ENCODE measurements at regions not wholly inside any gene's neighbourhood (a gene's known extent, or its start where the extent isn't known, plus 50 kb on each side); places are given as distances from the start of the nearest gene placed in this dataset.

DNA sequence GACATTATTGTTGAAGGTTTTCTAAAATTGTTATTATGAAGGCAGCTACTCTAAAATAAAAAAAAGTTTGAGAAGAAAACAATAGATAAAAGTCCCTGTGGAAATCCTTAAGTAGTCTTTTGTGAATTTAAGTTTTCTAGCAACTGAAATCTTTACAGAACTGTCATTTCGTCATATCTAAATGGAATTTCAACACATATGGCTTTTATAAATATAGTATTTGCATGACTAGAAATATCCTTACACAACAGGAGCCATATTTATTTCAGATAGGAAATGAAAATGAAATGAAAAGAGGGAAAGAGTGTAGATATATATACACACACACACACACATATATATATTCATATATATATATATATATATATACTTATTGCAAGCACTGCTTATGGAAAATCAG is 204.7 kb upstream of the RGS18 start:
- no peak for TF ChIP-seq EZH2 (IDR thresholded peaks at IDR 0.05)
- no peak for TF ChIP-seq POLR2AphosphoS5 (IDR thresholded peaks at IDR 0.05; ENCODE audit: borderline replicate concordance, low read depth, low read length)
- TF ChIP-seq FOXP2 (optimal IDR thresholded peaks at IDR 0.05; ENCODE audit: control extremely low read depth, extremely low read length, insufficient read depth), result no peak
